Large intestine (tissue), 3 donors: ENCODE measurements at regions not wholly inside any gene's neighbourhood (a gene's known extent, or its start where the extent isn't known, plus 50 kb on each side); places are given as distances from the start of the nearest gene placed in this dataset.
A peak's percentile ranks its signal among the peaks of the same experiment; 100 is the strongest.

ENCODE experiments used
- DNase-seq, 2 donors: peaks; one replicate each; pipeline versions ENCODE4 v3.0.0 to v3.0.0-alpha.2; 2013
- H3K27ac ChIP-seq: one replicate; pipeline ENCODE4 v1.5.1; 2013; ENCODE audit warnings: low read length
- H3K27me3 ChIP-seq: 2 replicates; pipeline ENCODE4 v1.6.1; 2013; ENCODE audit warnings: low read length; ENCODE audit not compliant: control insufficient read depth, insufficient read depth
- H3K36me3 ChIP-seq: 2 replicates; pipeline ENCODE4 v1.6.1; 2013; ENCODE audit warnings: low read length; ENCODE audit not compliant: control insufficient read depth, insufficient read depth
- H3K4me1 ChIP-seq: one replicate; pipeline ENCODE4 v1.6.1; 2013; ENCODE audit warnings: low read length; ENCODE audit not compliant: control insufficient read depth, insufficient read depth
- H3K4me3 ChIP-seq: one replicate; pipeline ENCODE4 v1.5.1; 2013; ENCODE audit warnings: low read length
- H3K9me3 ChIP-seq: one replicate; pipeline ENCODE4 v1.6.1; 2013; ENCODE audit warnings: mild to moderate bottlenecking, low read depth, low read length, moderate library complexity; ENCODE audit not compliant: control insufficient read depth
- WGBS: methylation state at CpG from one replicate; pipeline ENCODE4 v1.1.5; 2013; ENCODE audit warnings: low lambda C conversion rate; ENCODE audit not compliant: insufficient coverage; 5-methylcytosine and 5-hydroxymethylcytosine counted together

DNA sequence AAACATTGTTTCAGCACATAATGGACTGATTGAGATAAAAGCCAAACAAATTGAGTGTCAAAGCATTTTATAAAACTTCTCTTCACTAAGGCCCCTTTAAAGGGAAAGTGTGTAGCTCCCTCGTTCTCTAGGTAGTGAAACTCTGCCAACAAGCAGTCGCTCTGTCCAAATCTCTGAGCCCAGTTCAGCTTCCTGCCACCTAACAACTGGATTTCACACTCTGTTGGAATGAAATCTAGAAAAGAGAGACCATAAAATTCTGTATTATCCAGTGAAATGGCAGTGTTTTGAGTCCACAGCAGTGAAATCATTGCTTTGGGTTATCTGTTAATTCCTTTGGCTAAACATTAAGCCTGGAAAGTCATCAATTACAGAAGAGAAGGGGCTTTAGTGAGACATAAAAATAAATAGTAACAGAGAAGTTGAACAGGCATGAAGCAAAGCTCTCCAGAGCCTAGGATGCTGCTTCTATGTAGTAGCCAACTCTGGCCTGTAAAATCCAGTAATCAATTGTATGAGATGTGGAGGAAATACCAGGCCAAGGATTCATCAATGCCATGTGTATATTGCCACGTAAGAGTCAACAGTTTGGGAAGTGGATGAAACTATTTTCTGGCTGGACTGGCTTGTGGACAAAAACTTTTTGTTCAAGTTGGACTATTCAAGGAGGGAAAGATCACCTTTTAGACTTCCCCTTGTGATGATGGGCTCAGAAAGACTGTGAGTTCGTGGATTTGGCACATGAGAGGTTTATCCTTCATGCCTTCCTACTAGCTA lies 122.5 kb downstream of the WIF1 start:
- Histone ChIP-seq H3K4me3 (no peak overlapping the region), H3K27ac (peak overlapping the region; percentile 78), H3K27me3 (no peaks in the 10 kb centered on the region), H3K4me1 (peaks cover 34% of the 10 kb centered on the region), H3K36me3 (no peaks in the 10 kb centered on the region), H3K9me3 (peaks cover 3% of the 10 kb centered on the region)
- 20% methylated on average over 1 of the region's 4 CpGs for WGBS
- peak; percentile 24 to 74 for DNase-seq

DNA sequence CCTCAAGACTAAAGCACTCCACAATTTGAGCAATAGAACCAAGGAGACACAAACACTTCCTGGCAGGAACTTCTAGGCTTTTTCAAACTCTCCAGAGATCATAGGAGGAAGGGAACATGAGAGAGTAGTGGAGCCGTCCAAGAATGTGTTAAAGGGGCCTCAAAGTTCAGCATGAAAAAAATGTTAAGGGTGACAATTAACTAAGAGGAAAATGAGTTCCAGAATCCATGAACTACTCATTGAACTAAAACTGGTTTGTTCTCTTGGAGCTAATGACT lies 122.0 kb downstream of the WIF1 start:
- peaks cover 34% of the 10 kb centered on the region for H3K4me1 ChIP-seq
- H3K36me3 ChIP-seq: no peaks in the 10 kb centered on the region
- no peaks in the 10 kb centered on the region for H3K27me3 ChIP-seq
- no CpG with 5 or more reads among the region's 1 CpG for WGBS
- H3K9me3 ChIP-seq: peaks cover 3% of the 10 kb centered on the region
- DNase-seq: peak in 1 of 2 donors; percentile 22
- peak overlapping the region; percentile 78 for H3K27ac ChIP-seq
- H3K4me3 ChIP-seq: no peak overlapping the region
